ENCODE measurements at regions not wholly inside any gene's neighbourhood (a gene's known extent, or its start where the extent isn't known, plus 50 kb on each side); places are given as distances from the start of the nearest gene placed in this dataset.

DNA sequence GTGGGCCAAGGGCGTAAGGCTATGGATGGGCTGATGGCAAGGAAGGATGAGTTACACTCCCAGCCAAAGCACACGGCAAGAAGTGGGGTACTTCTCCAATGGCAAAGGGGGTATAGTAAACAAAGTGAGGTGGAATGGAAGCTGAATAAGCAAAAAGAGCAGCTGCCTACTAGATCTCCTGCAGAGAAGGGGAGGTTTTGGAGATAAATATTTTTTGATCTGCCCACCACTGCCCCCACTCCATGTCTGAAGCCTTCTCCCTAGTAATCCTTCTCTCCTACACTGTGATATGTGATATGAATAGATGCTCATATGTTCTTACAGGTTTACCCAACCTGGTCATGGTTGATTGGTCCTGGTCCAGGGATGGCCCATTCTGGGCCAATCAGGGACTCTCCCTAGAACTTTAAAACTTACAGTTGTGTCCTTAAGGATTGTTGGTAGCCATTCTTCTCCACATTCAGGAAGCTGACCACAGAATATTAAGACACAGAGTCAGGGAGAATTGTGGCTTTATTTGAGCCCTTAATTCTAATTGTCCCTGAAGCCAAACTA is 436.8 kb downstream of the OMA1 start:
- intact Hi-C loops (cut with micrococcal nuclease), result no loop called here
- H3K9me3 Mint-ChIP-seq, result peaks cover 7% of the 10 kb centered on the region
- DNase-seq, result no peak
- no peaks in the 10 kb centered on the region for H3K4me1 Mint-ChIP-seq (ENCODE audit: low read depth)
- no peak overlapping the region for H3K4me3 Mint-ChIP-seq
- ChIA-PET CTCF (no interaction called here), POLR2A (no interaction called here)
- peaks cover 6% of the 10 kb centered on the region for H3K27me3 Mint-ChIP-seq
- H3K27ac Mint-ChIP-seq, result no peak overlapping the region
- peaks cover 1% of the 10 kb centered on the region for H3K36me3 Mint-ChIP-seq

GRCh38 chr1:58108783-58109182 is 437.7 kb downstream of the OMA1 start:
- ChIA-PET POLR2A (no interaction called here), CTCF (no interaction called here)
- Mint-ChIP-seq H3K4me1 (ENCODE audit: low read depth) (no peaks in the 10 kb centered on the region), H3K27me3 (peaks cover 6% of the 10 kb centered on the region), H3K36me3 (no peaks in the 10 kb centered on the region), H3K4me3 (no peak overlapping the region), H3K27ac (no peak overlapping the region), H3K9me3 (no peaks in the 10 kb centered on the region)
- intact Hi-C loops (cut with micrococcal nuclease), result no loop called here
- DNase-seq, result no peak

DNA sequence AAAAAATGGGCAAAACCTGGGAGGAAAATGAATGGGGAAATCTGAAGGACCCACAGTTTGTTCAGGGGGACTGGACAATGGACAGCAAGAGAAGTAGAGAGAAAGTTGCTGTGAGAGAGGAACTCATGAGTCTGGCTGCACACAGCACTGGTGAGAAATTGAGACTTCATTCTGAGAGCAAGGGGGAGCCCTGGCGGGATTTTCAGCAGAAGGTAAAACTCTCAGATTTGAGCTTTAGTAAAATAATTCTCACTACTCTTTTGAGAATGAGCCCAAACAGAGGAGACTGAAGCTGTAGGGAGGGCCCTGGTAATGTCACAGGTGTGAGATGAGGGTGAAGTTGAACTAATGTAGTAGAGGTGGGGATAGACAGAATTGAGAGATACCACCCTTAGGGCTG is 438.6 kb downstream of the OMA1 start:
- H3K27me3 Mint-ChIP-seq, result peaks cover 6% of the 10 kb centered on the region
- DNase-seq, result no peak
- no peaks in the 10 kb centered on the region for H3K4me1 Mint-ChIP-seq (ENCODE audit: low read depth)
- CTCF ChIA-PET, result no interaction called here
- no peaks in the 10 kb centered on the region for H3K36me3 Mint-ChIP-seq
- no peaks in the 10 kb centered on the region for H3K9me3 Mint-ChIP-seq
- H3K4me3 Mint-ChIP-seq, result no peak overlapping the region
- intact Hi-C loops (cut with micrococcal nuclease), result no loop called here
- POLR2A ChIA-PET, result no interaction called here
- H3K27ac Mint-ChIP-seq, result no peak overlapping the region

- no peaks in the 10 kb centered on the region for H3K4me1 Mint-ChIP-seq (ENCODE audit: low read depth)
- POLR2A ChIA-PET, result no interaction called here
- CTCF ChIA-PET, result no interaction called here
These were observed 441.6 kb downstream of the OMA1 start for GRCh38 chr1:58104960-58105359.

DNA sequence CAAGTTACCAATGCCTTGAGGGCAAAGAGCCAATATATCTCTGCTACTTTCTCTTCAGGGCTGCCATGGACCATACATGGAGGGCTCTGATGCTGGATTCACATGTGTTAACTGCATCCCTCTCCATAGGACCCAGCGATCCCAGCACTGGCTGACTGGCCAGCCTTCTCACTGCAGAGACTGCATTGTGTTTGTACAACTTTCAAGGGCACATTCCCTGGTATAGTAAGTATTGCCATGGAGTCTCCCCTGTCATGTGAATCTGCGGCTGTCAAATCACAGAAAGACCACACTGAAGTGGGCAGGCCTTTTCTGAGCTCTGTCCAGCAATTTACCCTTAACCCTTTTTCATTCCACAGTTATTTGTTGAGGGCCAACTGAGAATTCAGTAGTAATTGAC is 449.8 kb downstream of the OMA1 start:
- Mint-ChIP-seq H3K36me3 (no peaks in the 10 kb centered on the region), H3K9me3 (no peaks in the 10 kb centered on the region), H3K4me3 (no peak overlapping the region), H3K4me1 (ENCODE audit: low read depth) (no peaks in the 10 kb centered on the region), H3K27me3 (no peaks in the 10 kb centered on the region), H3K27ac (no peak overlapping the region)
- no peak for DNase-seq
- ChIA-PET CTCF (no interaction called here), POLR2A (interaction anchor here (0.6 kb wide), 1 partner anchor 16 kb away, joined by 3 read pairs; no protein-coding TSS in a partner anchor)
- intact Hi-C loops (cut with micrococcal nuclease), result no loop called here

More at GRCh38 chr1:58104960-58105359, 441.6 kb downstream of the OMA1 start:
- intact Hi-C loops (cut with micrococcal nuclease), result no loop called here
- no peak overlapping the region for H3K4me3 Mint-ChIP-seq
- H3K36me3 Mint-ChIP-seq, result no peaks in the 10 kb centered on the region
- H3K9me3 Mint-ChIP-seq, result no peaks in the 10 kb centered on the region
- DNase-seq, result no peak
- H3K27ac Mint-ChIP-seq, result no peak overlapping the region
- peaks cover 6% of the 10 kb centered on the region for H3K27me3 Mint-ChIP-seq

GRCh38 chr1:58095183-58095582 is 451.3 kb downstream of the OMA1 start:
- no peaks in the 10 kb centered on the region for H3K27me3 Mint-ChIP-seq
- H3K36me3 Mint-ChIP-seq, result no peaks in the 10 kb centered on the region
- intact Hi-C loops (cut with micrococcal nuclease), result no loop called here
- no peak overlapping the region for H3K4me3 Mint-ChIP-seq
- POLR2A ChIA-PET, result no interaction called here
- no peak for DNase-seq
- H3K4me1 Mint-ChIP-seq (ENCODE audit: low read depth), result no peaks in the 10 kb centered on the region
- CTCF ChIA-PET, result no interaction called here
- no peak overlapping the region for H3K27ac Mint-ChIP-seq
- H3K9me3 Mint-ChIP-seq, result no peaks in the 10 kb centered on the region

GRCh38 chr1:58094221-58094620 is 452.3 kb downstream of the OMA1 start:
- H3K36me3 Mint-ChIP-seq, result no peaks in the 10 kb centered on the region
- ChIA-PET CTCF (no interaction called here), POLR2A (no interaction called here)
- no peaks in the 10 kb centered on the region for H3K27me3 Mint-ChIP-seq
- no peak overlapping the region for H3K27ac Mint-ChIP-seq
- intact Hi-C loops (cut with micrococcal nuclease), result no loop called here
- DNase-seq, result no peak
- no peaks in the 10 kb centered on the region for H3K9me3 Mint-ChIP-seq
- no peak overlapping the region for H3K4me3 Mint-ChIP-seq
- no peaks in the 10 kb centered on the region for H3K4me1 Mint-ChIP-seq (ENCODE audit: low read depth)

- Mint-ChIP-seq H3K4me1 (ENCODE audit: low read depth) (no peaks in the 10 kb centered on the region), H3K27me3 (peaks cover 2% of the 10 kb centered on the region), H3K27ac (no peak overlapping the region), H3K4me3 (no peak overlapping the region), H3K36me3 (no peaks in the 10 kb centered on the region), H3K9me3 (no peaks in the 10 kb centered on the region)
- intact Hi-C loops (cut with micrococcal nuclease), result no loop called here
- no peak for DNase-seq
- ChIA-PET POLR2A (no interaction called here), CTCF (no interaction called here)
These were observed 455.9 kb downstream of the OMA1 start for GRCh38 chr1:58090640-58091039.

GRCh38 chr1:58089898-58090534 is 456.5 kb downstream of the OMA1 start:
- Mint-ChIP-seq H3K9me3 (no peaks in the 10 kb centered on the region), H3K27me3 (peaks cover 2% of the 10 kb centered on the region), H3K4me1 (ENCODE audit: low read depth) (no peaks in the 10 kb centered on the region), H3K27ac (no peak overlapping the region), H3K36me3 (no peaks in the 10 kb centered on the region), H3K4me3 (no peak overlapping the region)
- intact Hi-C loops (cut with micrococcal nuclease), result no loop called here
- CTCF ChIA-PET, result no interaction called here
- DNase-seq, result no peak
- POLR2A ChIA-PET, result no interaction called here

DNA sequence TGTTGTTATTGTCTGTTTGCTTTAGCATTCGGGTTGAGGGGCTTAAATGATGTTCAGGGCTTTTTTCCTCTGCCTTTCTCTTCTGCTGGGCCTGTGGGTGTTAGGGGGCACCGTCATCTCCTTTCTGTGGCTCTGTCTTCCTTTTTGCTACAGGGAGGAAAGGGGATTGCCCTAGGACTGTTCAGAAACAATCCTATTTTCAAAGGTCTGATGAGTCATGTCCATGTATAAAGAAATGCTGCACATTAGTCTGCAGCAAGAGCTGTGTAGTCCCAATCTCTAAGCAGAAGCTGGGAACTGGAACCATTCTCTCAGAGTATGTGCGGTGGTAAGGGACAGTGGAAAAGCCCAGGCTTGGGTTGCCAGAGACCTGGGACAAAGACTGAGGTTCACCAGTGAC is 462.3 kb downstream of the OMA1 start:
- ChIA-PET CTCF (interaction anchor here (0.5 kb wide), 1 partner anchor 38 kb away, joined by 3 read pairs; no protein-coding TSS in a partner anchor), POLR2A (no interaction called here)
- no peaks in the 10 kb centered on the region for H3K9me3 Mint-ChIP-seq

GRCh38 chr1:58082596-58082995 is 463.9 kb downstream of the OMA1 start:
- no peak overlapping the region for H3K27ac Mint-ChIP-seq
- ChIA-PET CTCF (no interaction called here), POLR2A (no interaction called here)
- no peaks in the 10 kb centered on the region for H3K27me3 Mint-ChIP-seq
- H3K4me1 Mint-ChIP-seq (ENCODE audit: low read depth), result no peaks in the 10 kb centered on the region
- no peak overlapping the region for H3K4me3 Mint-ChIP-seq
- intact Hi-C loops (cut with micrococcal nuclease), result no loop called here
- no peaks in the 10 kb centered on the region for H3K36me3 Mint-ChIP-seq
- DNase-seq, result no peak
- no peaks in the 10 kb centered on the region for H3K9me3 Mint-ChIP-seq

More for the DNA sequence above, 462.3 kb downstream of the OMA1 start:
- Mint-ChIP-seq H3K4me3 (no peak overlapping the region), H3K36me3 (no peaks in the 10 kb centered on the region), H3K4me1 (ENCODE audit: low read depth) (no peaks in the 10 kb centered on the region), H3K27ac (no peak overlapping the region), H3K27me3 (peaks cover 2% of the 10 kb centered on the region)
- no peak for DNase-seq
- intact Hi-C loops (cut with micrococcal nuclease), result no loop called here

- no peak for DNase-seq
- POLR2A ChIA-PET, result no interaction called here
- Mint-ChIP-seq H3K27ac (no peak overlapping the region), H3K27me3 (no peaks in the 10 kb centered on the region), H3K4me1 (ENCODE audit: low read depth) (no peaks in the 10 kb centered on the region), H3K9me3 (no peaks in the 10 kb centered on the region), H3K36me3 (no peaks in the 10 kb centered on the region), H3K4me3 (no peak overlapping the region)
- intact Hi-C loops (cut with micrococcal nuclease), result no loop called here
- CTCF ChIA-PET, result no interaction called here
These were observed 470.3 kb downstream of the OMA1 start for GRCh38 chr1:58076258-58076657.

GRCh38 chr1:58075188-58075578 is 471.3 kb downstream of the OMA1 start:
- H3K4me3 Mint-ChIP-seq, result no peak overlapping the region
- no peaks in the 10 kb centered on the region for H3K9me3 Mint-ChIP-seq
- POLR2A ChIA-PET, result no interaction called here
- no peak overlapping the region for H3K27ac Mint-ChIP-seq
- DNase-seq, result no peak
- H3K4me1 Mint-ChIP-seq (ENCODE audit: low read depth), result no peaks in the 10 kb centered on the region
- CTCF ChIA-PET, result no interaction called here
- intact Hi-C loops (cut with micrococcal nuclease), result no loop called here
- no peaks in the 10 kb centered on the region for H3K27me3 Mint-ChIP-seq
- no peaks in the 10 kb centered on the region for H3K36me3 Mint-ChIP-seq
